ENCODE measurements at regions not wholly inside any gene's neighbourhood (a gene's known extent, or its start where the extent isn't known, plus 50 kb on each side); places are given as distances from the start of the nearest gene placed in this dataset.

GRCh38 chr5:101877451-101877850 is 418.6 kb downstream of the SLCO4C1 start:
- no peak for TF ChIP-seq CTCF (conservative IDR thresholded peaks at IDR 0.05; ENCODE audit: low read depth in 2 of 2)
- TF ChIP-seq NANOG (IDR thresholded peaks at IDR 0.05; ENCODE audit: borderline replicate concordance) = no peak
- no peak for TF ChIP-seq EZH2 (IDR thresholded peaks at IDR 0.05; ENCODE audit: low read depth, unreplicated experiment)
- no peak for TF ChIP-seq CREB1 (CRISPR knock-in tag; IDR thresholded peaks at IDR 0.05; ENCODE audit: low read depth)
- no peak for TF ChIP-seq ZNF462 (CRISPR knock-in tag; IDR thresholded peaks at IDR 0.05)
- TF ChIP-seq STAT1 (IDR thresholded peaks at IDR 0.05; ENCODE audit: unreplicated experiment) = no peak
- TF ChIP-seq ZNF331 (CRISPR knock-in tag; IDR thresholded peaks at IDR 0.05; ENCODE audit: low read depth) = no peak
- no peak for TF ChIP-seq EZH2phosphoT487 (IDR thresholded peaks at IDR 0.05; ENCODE audit: unreplicated experiment)
- TF ChIP-seq POLR2AphosphoS5 (IDR thresholded peaks at IDR 0.05; ENCODE audit: low read depth) = no peak
- TF ChIP-seq JUNB (IDR thresholded peaks at IDR 0.05; ENCODE audit: unreplicated experiment) = no peak
- no peak for TF ChIP-seq ZNF114 (CRISPR knock-in tag; IDR thresholded peaks at IDR 0.05)
- no peak for TF ChIP-seq REST (IDR thresholded peaks at IDR 0.05; ENCODE audit: unreplicated experiment)
- no peak for TF ChIP-seq ETS1 (IDR thresholded peaks at IDR 0.05)
- Histone ChIP-seq H3K36me3 (ENCODE audit: insufficient read depth) (no peaks in the 10 kb centered on the region), H2AFZ (no peak overlapping the region), H3K4me1 (ENCODE audit: insufficient read depth) (peaks cover 5% of the 10 kb centered on the region; the same call in 1 of the 2 replicates), H3K4me3 (no peak overlapping the region), H4K20me1 (replicated peaks; ENCODE audit: insufficient read depth) (no peaks in the 10 kb centered on the region), H3K79me2 (replicated peaks; ENCODE audit: insufficient read depth) (no peaks in the 10 kb centered on the region), H3K9me2 (ENCODE audit: insufficient read depth) (no peaks in the 10 kb centered on the region), H3K27me3 (ENCODE audit: insufficient read depth) (no peaks in the 10 kb centered on the region), H3K4me2 (no peak overlapping the region), H3F3A (replicated peaks; ENCODE audit: low read depth) (no peaks in the 10 kb centered on the region), H3K27ac (ENCODE audit: low read depth) (no peak overlapping the region)
- Mint-ChIP-seq H3K27ac (no peak overlapping the region; the same call in 1 of the 2 replicates), H3K27me3 (ENCODE audit: insufficient read depth, low read depth, poor library complexity) (no peaks in the 10 kb centered on the region), H3K4me3 (no peak overlapping the region), H3K36me3 (ENCODE audit: low read depth) (no peaks in the 10 kb centered on the region), H3K9me3 (no peaks in the 10 kb centered on the region), H3K4me1 (no peaks in the 10 kb centered on the region; the same call in 2 of the 3 replicates)
- DNase-seq (ENCODE audit: low spot score) = no peak
- no peak for ATAC-seq
